ENCODE measurements at regions not wholly inside any gene's neighbourhood (a gene's known extent, or its start where the extent isn't known, plus 50 kb on each side); places are given as distances from the start of the nearest gene placed in this dataset.

DNA sequence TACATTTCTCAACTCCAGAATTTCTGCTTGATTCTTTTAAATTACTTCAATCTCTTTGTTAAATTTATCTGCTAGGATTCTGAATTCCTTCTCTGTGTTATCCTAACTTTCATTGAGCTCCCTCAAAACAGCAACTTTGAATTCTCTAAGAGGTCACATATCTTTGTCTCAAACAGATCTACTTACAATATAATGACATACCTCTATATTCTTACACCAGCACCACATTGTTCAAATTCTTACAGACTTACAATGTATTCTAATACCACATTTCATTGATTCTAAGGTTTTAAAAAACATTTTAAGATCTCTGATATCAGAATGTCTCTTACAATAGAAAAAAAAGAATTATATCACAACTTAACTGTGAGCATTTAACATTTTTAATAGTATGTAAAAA lies 77.4 kb downstream of the DIRAS3 start:
- Histone ChIP-seq H3K9ac (ENCODE audit: low read length) (no peak overlapping the region), H2AFZ (ENCODE audit: low read depth, low read length, poor library complexity, severe bottlenecking) (no peak overlapping the region), H3K9me3 (ENCODE audit: control insufficient read depth in 1 of 2, insufficient read depth in 1 of 2, low read depth in 1 of 2, low read length in 2 of 2) (no peaks in the 10 kb centered on the region), H3K27me3 (ENCODE audit: insufficient read depth, low read length) (no peaks in the 10 kb centered on the region), H3K4me2 (ENCODE audit: low read length) (no peak overlapping the region), H3K79me2 (ENCODE audit: insufficient read depth, low read length) (no peaks in the 10 kb centered on the region), H3K36me3 (ENCODE audit: control insufficient read depth in 1 of 2, insufficient read depth in 2 of 2, low read length in 2 of 2) (no peaks in the 10 kb centered on the region), H3K9me2 (ENCODE audit: insufficient read depth) (no peaks in the 10 kb centered on the region), H3K27ac (ENCODE audit: low read depth, low read length) (no peak overlapping the region), H4K20me1 (ENCODE audit: insufficient read depth) (no peaks in the 10 kb centered on the region), H3K4me3 (replicated peaks in 1 of 2; ENCODE audit: low read depth in 1 of 2, low read length in 2 of 2) (no peak overlapping the region), H3K4me1 (ENCODE audit: control insufficient read depth in 1 of 2, insufficient read depth in 2 of 2, low read length in 2 of 2) (peaks cover 0 to 17% of the 10 kb centered on the region in 2 experiments; a peak in 2 of 4 replicates)
- no peak for DNase-seq (ENCODE audit: low read depth, low spot score)
- no peak for TF ChIP-seq ZFX (IDR thresholded peaks at IDR 0.05)
- TF ChIP-seq CTCF (IDR thresholded peaks at IDR 0.05 in 2 of 3, conservative IDR thresholded peaks at IDR 0.05 in 1 of 3; ENCODE audit: borderline replicate concordance in 1 of 3, insufficient read depth in 1 of 3, low read depth in 2 of 3, low read length in 2 of 3) = no peak
- no peak for TF ChIP-seq YY1 (IDR thresholded peaks at IDR 0.05; ENCODE audit: extremely low read depth, insufficient replicate concordance, low read depth, low read length)
- TF ChIP-seq POLR2A (IDR thresholded peaks at IDR 0.05; ENCODE audit: borderline replicate concordance, extremely low read depth, insufficient read depth, insufficient read length) = no peak
- TF ChIP-seq SP1 (IDR thresholded peaks at IDR 0.05; ENCODE audit: low read depth) = no peak
- TF ChIP-seq, protein P1, sequence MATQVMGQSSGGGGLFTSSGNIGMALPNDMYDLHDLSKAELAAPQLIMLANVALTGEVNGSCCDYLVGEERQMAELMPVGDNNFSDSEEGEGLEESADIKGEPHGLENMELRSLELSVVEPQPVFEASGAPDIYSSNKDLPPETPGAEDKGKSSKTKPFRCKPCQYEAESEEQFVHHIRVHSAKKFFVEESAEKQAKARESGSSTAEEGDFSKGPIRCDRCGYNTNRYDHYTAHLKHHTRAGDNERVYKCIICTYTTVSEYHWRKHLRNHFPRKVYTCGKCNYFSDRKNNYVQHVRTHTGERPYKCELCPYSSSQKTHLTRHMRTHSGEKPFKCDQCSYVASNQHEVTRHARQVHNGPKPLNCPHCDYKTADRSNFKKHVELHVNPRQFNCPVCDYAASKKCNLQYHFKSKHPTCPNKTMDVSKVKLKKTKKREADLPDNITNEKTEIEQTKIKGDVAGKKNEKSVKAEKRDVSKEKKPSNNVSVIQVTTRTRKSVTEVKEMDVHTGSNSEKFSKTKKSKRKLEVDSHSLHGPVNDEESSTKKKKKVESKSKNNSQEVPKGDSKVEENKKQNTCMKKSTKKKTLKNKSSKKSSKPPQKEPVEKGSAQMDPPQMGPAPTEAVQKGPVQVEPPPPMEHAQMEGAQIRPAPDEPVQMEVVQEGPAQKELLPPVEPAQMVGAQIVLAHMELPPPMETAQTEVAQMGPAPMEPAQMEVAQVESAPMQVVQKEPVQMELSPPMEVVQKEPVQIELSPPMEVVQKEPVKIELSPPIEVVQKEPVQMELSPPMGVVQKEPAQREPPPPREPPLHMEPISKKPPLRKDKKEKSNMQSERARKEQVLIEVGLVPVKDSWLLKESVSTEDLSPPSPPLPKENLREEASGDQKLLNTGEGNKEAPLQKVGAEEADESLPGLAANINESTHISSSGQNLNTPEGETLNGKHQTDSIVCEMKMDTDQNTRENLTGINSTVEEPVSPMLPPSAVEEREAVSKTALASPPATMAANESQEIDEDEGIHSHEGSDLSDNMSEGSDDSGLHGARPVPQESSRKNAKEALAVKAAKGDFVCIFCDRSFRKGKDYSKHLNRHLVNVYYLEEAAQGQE (IDR thresholded peaks at IDR 0.05; ENCODE audit: low read depth) = no peak
- TF ChIP-seq FOSL1 (IDR thresholded peaks at IDR 0.05; ENCODE audit: low read depth) = no peak
- no peak for TF ChIP-seq EZH2 (IDR thresholded peaks at IDR 0.05)
- TF ChIP-seq POLR2AphosphoS5 (IDR thresholded peaks at IDR 0.05; ENCODE audit: low read depth, low read length) = no peak
- no peak for TF ChIP-seq MAX (IDR thresholded peaks at IDR 0.05)
- ChIA-PET POLR2A (no interaction called here), RAD21 (ENCODE audit: low non-redundant PET in 1 of 2, low total read pairs in 2 of 2, uncharacterized antibody in 2 of 2, unreplicated experiment in 2 of 2) (no interaction called here), CTCF (no interaction called here)
- no peak for ATAC-seq
- intact Hi-C loops (cut with micrococcal nuclease) = no loop called here
- BruUV-seq (replicated peaks) = no TSS peak
